Lung (tissue), 11 donors: ENCODE measurements at regions not wholly inside any gene's neighbourhood (a gene's known extent, or its start where the extent isn't known, plus 50 kb on each side); places are given as distances from the start of the nearest gene placed in this dataset.

Source experiments
- ATAC-seq: fragments of 200-7000 bp; cut with Tn5 transposase; one replicate; pipeline ENCODE4 v1.9.1; 2020; ENCODE audit warnings: moderate number of reproducible peaks; ENCODE audit not compliant: insufficient read depth, low FRiP score
- DNase-seq, 3 donors: peaks; one replicate each; pipeline ENCODE4 v3.0.0-alpha.2; 2013 to 2017
- H3K27ac ChIP-seq, 2 donors: one replicate each; pipeline ENCODE4 v1.5.1; 2013; ENCODE audit warnings: mild to moderate bottlenecking in 2 of 2, moderate library complexity in 2 of 2, control low read depth in 1 of 2, inconsistent platforms in 1 of 2, low read depth in 1 of 2, low read length in 1 of 2
- H3K27me3 ChIP-seq, 3 donors: one replicate each; pipeline ENCODE4 v1.5.1; 2013; ENCODE audit warnings: low read length in 2 of 3; ENCODE audit not compliant: control insufficient read depth in 3 of 3, insufficient read depth in 3 of 3
- H3K36me3 ChIP-seq, 4 donors: one replicate each; pipeline ENCODE4 v1.5.1; 2013; ENCODE audit warnings: low read length in 4 of 4, mild to moderate bottlenecking in 1 of 4, moderate library complexity in 1 of 4; ENCODE audit not compliant: control insufficient read depth in 4 of 4, insufficient read depth in 4 of 4
- H3K4me1 ChIP-seq, 5 donors: one replicate each; pipeline ENCODE4 v1.5.1; 2013; ENCODE audit warnings: low read length in 5 of 5, mild to moderate bottlenecking in 2 of 5, moderate library complexity in 1 of 5; ENCODE audit not compliant: control insufficient read depth in 5 of 5, insufficient read depth in 5 of 5
- H3K4me3 ChIP-seq: one replicate; pipeline ENCODE4 v1.5.1; 2013; ENCODE audit warnings: mild to moderate bottlenecking, control low read depth, moderate library complexity
- H3K9ac ChIP-seq, 2 donors: one replicate each; pipeline ENCODE4 v1.5.1; 2013; ENCODE audit warnings: low read length in 2 of 2, control low read depth in 1 of 2; ENCODE audit not compliant: insufficient read depth in 1 of 2
- H3K9me3 ChIP-seq, 4 donors: one replicate each; pipeline ENCODE4 v1.5.1; 2013; ENCODE audit warnings: low read length in 3 of 4, mild to moderate bottlenecking in 1 of 4, moderate library complexity in 1 of 4; ENCODE audit not compliant: control insufficient read depth in 4 of 4, insufficient read depth in 3 of 4
- CTCF ChIP-seq: IDR thresholded peaks from 2 replicates; pipeline ENCODE4 v1.5.1; 2012; ENCODE audit warnings: mild to moderate bottlenecking; ENCODE audit errors: control extremely low read depth, extremely low read depth
- WGBS, 2 donors: extraction: QIAGEN DNeasy Blood & Tissue Kit; methylation state at CpG; one replicate each; pipeline ENCODE4 v1.1.7; 2013; 5-methylcytosine and 5-hydroxymethylcytosine counted together
- donor health status: control.
- donor health status: control.
- donor health status: Bipolar disorder and iron deficiency.
- donor health status: healthy.
- donor health status: DM: yes; HTN: yes; CAD: no.

GRCh38 chr1:18041685-18042355, 65.8 kb upstream of the IGSF21 start:
- Histone ChIP-seq H3K9me3 (peaks cover 0 to 2% (median 0%) of the 10 kb centered on the region in 4 donors), H3K27ac (no peak overlapping the region), H3K36me3 (no peaks in the 10 kb centered on the region), H3K4me1 (no peaks in the 10 kb centered on the region), H3K4me3 (no peak overlapping the region), H3K9ac (no peak overlapping the region), H3K27me3 (peaks cover 0 to 8% (median 3%) of the 10 kb centered on the region in 3 donors)
- ATAC-seq = no peak
- 61 to 70% methylated on average over 11 of the region's 11 CpGs for WGBS, 2 donors
- no peak for DNase-seq
- TF ChIP-seq CTCF = no peak

GRCh38 chr1:18043871-18044270, 63.7 kb upstream of the IGSF21 start:
- no peak for ATAC-seq
- no peak overlapping the region for H3K4me3 ChIP-seq
- 66 to 71% methylated on average over 2 of the region's 2 CpGs for WGBS, 2 donors
- no peak for DNase-seq
- H3K27ac ChIP-seq = no peak overlapping the region
- H3K9ac ChIP-seq = no peak overlapping the region
- peaks cover 0 to 2% (median 0%) of the 10 kb centered on the region in 4 donors for H3K9me3 ChIP-seq
- no peak for TF ChIP-seq CTCF
- peaks cover 0 to 8% (median 0%) of the 10 kb centered on the region in 3 donors for H3K27me3 ChIP-seq
- no peaks in the 10 kb centered on the region for H3K36me3 ChIP-seq
- no peaks in the 10 kb centered on the region for H3K4me1 ChIP-seq

DNA sequence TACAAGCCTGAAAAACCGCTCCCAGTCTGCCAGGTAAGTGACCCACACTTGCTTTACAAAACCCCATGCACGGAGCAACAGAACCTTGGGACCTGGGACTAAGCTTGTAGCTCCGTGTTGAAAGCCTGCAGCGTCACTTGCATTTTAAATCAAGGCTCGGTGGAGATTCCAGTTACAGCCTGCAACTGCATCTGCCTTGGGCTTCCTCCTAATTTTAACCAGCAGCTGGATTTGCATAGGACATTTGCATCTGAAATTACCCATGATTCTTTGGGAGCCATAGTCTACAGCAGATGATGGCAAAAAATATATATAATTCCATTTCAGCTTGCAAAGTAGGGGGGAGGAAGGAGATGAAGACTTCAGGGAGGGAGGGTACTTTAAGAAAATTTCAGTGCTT, 62.4 kb upstream of the IGSF21 start:
- no peak for TF ChIP-seq CTCF

DNA sequence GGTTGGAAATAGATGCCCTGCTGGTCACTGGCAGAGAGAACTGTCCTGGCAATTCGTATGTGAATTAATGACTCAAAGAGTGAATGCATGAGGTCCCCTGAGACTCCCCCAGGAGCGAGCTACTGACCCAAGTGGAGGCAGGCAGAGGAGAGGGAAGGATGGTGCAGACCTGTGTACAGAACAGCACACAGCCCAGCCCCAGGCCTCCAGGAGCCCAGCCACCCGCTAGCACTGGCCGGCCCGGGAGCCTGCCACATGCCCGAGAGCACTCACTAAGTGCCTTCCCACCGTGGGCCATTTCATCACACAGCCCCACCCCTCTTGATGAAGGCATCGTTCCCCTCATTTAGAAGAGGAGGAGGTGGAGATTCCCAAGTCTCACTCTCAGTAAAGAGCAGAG, 62.0 kb upstream of the IGSF21 start:
- H3K9me3 ChIP-seq = peaks cover 0 to 2% (median 0%) of the 10 kb centered on the region in 4 donors
- H3K4me3 ChIP-seq = no peak overlapping the region
- ATAC-seq (no peak), DNase-seq (no peak)
- peaks cover 0 to 3% (median 0%) of the 10 kb centered on the region in 3 donors for H3K27me3 ChIP-seq
- no peak for TF ChIP-seq CTCF
- H3K27ac ChIP-seq = no peak overlapping the region
- no peak overlapping the region for H3K9ac ChIP-seq
- WGBS, 2 donors = 60 to 73% methylated on average over 8 of the region's 8 CpGs
- H3K36me3 ChIP-seq = no peaks in the 10 kb centered on the region
- H3K4me1 ChIP-seq = no peaks in the 10 kb centered on the region

More for the DNA sequence above, 62.4 kb upstream of the IGSF21 start:
- WGBS, 2 donors = 53 to 57% methylated on average over 5 of the region's 5 CpGs
- no peak overlapping the region for H3K4me3 ChIP-seq
- no peak overlapping the region for H3K9ac ChIP-seq
- peaks cover 0 to 2% (median 0%) of the 10 kb centered on the region in 4 donors for H3K9me3 ChIP-seq
- no peaks in the 10 kb centered on the region for H3K36me3 ChIP-seq
- peaks cover 0 to 3% (median 0%) of the 10 kb centered on the region in 3 donors for H3K27me3 ChIP-seq
- no peak overlapping the region for H3K27ac ChIP-seq
- DNase-seq = no peak
- H3K4me1 ChIP-seq = no peaks in the 10 kb centered on the region
- no peak for ATAC-seq
